ENCODE measurements at regions not wholly inside any gene's neighbourhood (a gene's known extent, or its start where the extent isn't known, plus 50 kb on each side); places are given as distances from the start of the nearest gene placed in this dataset.

GRCh38 chrX:40284852-40285251 lies 187.1 kb upstream of the BCOR start:
- Mint-ChIP-seq H3K36me3 (ENCODE audit: low read depth, unreplicated experiment) (no peaks in the 10 kb centered on the region), H3K27ac (ENCODE audit: unreplicated experiment) (no peak overlapping the region), H3K9me3 (ENCODE audit: unreplicated experiment) (peaks cover 4% of the 10 kb centered on the region), H3K27me3 (ENCODE audit: unreplicated experiment) (no peaks in the 10 kb centered on the region), H3K4me3 (ENCODE audit: unreplicated experiment) (no peak overlapping the region), H3K4me1 (ENCODE audit: unreplicated experiment) (no peaks in the 10 kb centered on the region)
- TF ChIP-seq CTCF (IDR thresholded peaks at IDR 0.05; ENCODE audit: unreplicated experiment), result no peak
- DNase-seq (ENCODE audit: low spot score), result no peak

GRCh38 chrX:40283981-40284380 lies 186.2 kb upstream of the BCOR start:
- Mint-ChIP-seq H3K4me1 (ENCODE audit: unreplicated experiment) (no peaks in the 10 kb centered on the region), H3K9me3 (ENCODE audit: unreplicated experiment) (peaks cover 4% of the 10 kb centered on the region)
- no peak for TF ChIP-seq CTCF (IDR thresholded peaks at IDR 0.05; ENCODE audit: unreplicated experiment)

GRCh38 chrX:40282946-40283660 lies 185.3 kb upstream of the BCOR start:
- no peak for TF ChIP-seq CTCF (IDR thresholded peaks at IDR 0.05; ENCODE audit: unreplicated experiment)
- no peak overlapping the region for H3K4me3 Mint-ChIP-seq (ENCODE audit: unreplicated experiment)
- H3K9me3 Mint-ChIP-seq (ENCODE audit: unreplicated experiment), result peaks cover 4% of the 10 kb centered on the region
- H3K27me3 Mint-ChIP-seq (ENCODE audit: unreplicated experiment), result no peaks in the 10 kb centered on the region
- DNase-seq (ENCODE audit: low spot score), result no peak
- no peaks in the 10 kb centered on the region for H3K36me3 Mint-ChIP-seq (ENCODE audit: low read depth, unreplicated experiment)
- H3K27ac Mint-ChIP-seq (ENCODE audit: unreplicated experiment), result no peak overlapping the region
- no peaks in the 10 kb centered on the region for H3K4me1 Mint-ChIP-seq (ENCODE audit: unreplicated experiment)

More at GRCh38 chrX:40283981-40284380, 186.2 kb upstream of the BCOR start:
- Mint-ChIP-seq H3K27ac (ENCODE audit: unreplicated experiment) (no peak overlapping the region), H3K4me3 (ENCODE audit: unreplicated experiment) (no peak overlapping the region), H3K36me3 (ENCODE audit: low read depth, unreplicated experiment) (no peaks in the 10 kb centered on the region), H3K27me3 (ENCODE audit: unreplicated experiment) (no peaks in the 10 kb centered on the region)
- no peak for DNase-seq (ENCODE audit: low spot score)

- no peak for DNase-seq (ENCODE audit: low spot score)
- H3K9me3 Mint-ChIP-seq (ENCODE audit: unreplicated experiment), result peaks cover 4% of the 10 kb centered on the region
- H3K27me3 Mint-ChIP-seq (ENCODE audit: unreplicated experiment), result no peaks in the 10 kb centered on the region
- no peak overlapping the region for H3K27ac Mint-ChIP-seq (ENCODE audit: unreplicated experiment)
- H3K4me3 Mint-ChIP-seq (ENCODE audit: unreplicated experiment), result no peak overlapping the region
- H3K4me1 Mint-ChIP-seq (ENCODE audit: unreplicated experiment), result no peaks in the 10 kb centered on the region
- H3K36me3 Mint-ChIP-seq (ENCODE audit: low read depth, unreplicated experiment), result no peaks in the 10 kb centered on the region
- TF ChIP-seq CTCF (IDR thresholded peaks at IDR 0.05; ENCODE audit: unreplicated experiment), result no peak
Observed at GRCh38 chrX:40282348-40282747, 184.6 kb upstream of the BCOR start.

GRCh38 chrX:40281336-40282005 lies 183.7 kb upstream of the BCOR start:
- no peak for DNase-seq (ENCODE audit: low spot score)
- Mint-ChIP-seq H3K27ac (ENCODE audit: unreplicated experiment) (no peak overlapping the region), H3K9me3 (ENCODE audit: unreplicated experiment) (peaks cover 4% of the 10 kb centered on the region), H3K4me1 (ENCODE audit: unreplicated experiment) (no peaks in the 10 kb centered on the region), H3K36me3 (ENCODE audit: low read depth, unreplicated experiment) (no peaks in the 10 kb centered on the region), H3K4me3 (ENCODE audit: unreplicated experiment) (no peak overlapping the region), H3K27me3 (ENCODE audit: unreplicated experiment) (no peaks in the 10 kb centered on the region)
- no peak for TF ChIP-seq CTCF (IDR thresholded peaks at IDR 0.05; ENCODE audit: unreplicated experiment)

All from endothelial cell (in vitro differentiated cells).